ENCODE measurements at regions not wholly inside any gene's neighbourhood (a gene's known extent, or its start where the extent isn't known, plus 50 kb on each side); places are given as distances from the start of the nearest gene placed in this dataset.

GRCh38 chr14:105897725-105898113, 371.3 kb downstream of the TMEM121 start (continued):
- TF ChIP-seq CTCF (IDR thresholded peaks at IDR 0.05; ENCODE audit: low read depth, low read length, missing input control) (no peak), SP1 (IDR thresholded peaks at IDR 0.05) (no peak), FOXA1 (IDR thresholded peaks at IDR 0.05) (no peak)

GRCh38 chr14:105898482-105899010, 372.2 kb downstream of the TMEM121 start:
- Histone ChIP-seq H3K4me3 (ENCODE audit: low read depth in 1 of 3, low read length in 3 of 3) (no peak overlapping the region), H3K9ac (ENCODE audit: low read depth in 1 of 2, low read length in 2 of 2) (no peak overlapping the region), H3K27ac (ENCODE audit: low read depth in 1 of 2, low read length in 2 of 2) (no peak overlapping the region), H3K4me1 (ENCODE audit: control insufficient read depth in 4 of 4, insufficient read depth in 4 of 4, low read length in 3 of 4) (peaks cover 0 to 14% (median 9%) of the 10 kb centered on the region in 4 donors), H3K9me3 (ENCODE audit: control insufficient read depth in 4 of 4, low read length in 3 of 4) (no peaks in the 10 kb centered on the region), H3K36me3 (ENCODE audit: control insufficient read depth in 4 of 4, insufficient read depth in 3 of 4, low read depth in 1 of 4, low read length in 3 of 4) (no peaks in the 10 kb centered on the region), H3K27me3 (ENCODE audit: control insufficient read depth in 4 of 4, insufficient read depth in 4 of 4, low read length in 3 of 4) (no peaks in the 10 kb centered on the region)
- no peak for DNase-seq (ENCODE audit: low spot score)
- TF ChIP-seq MAX (IDR thresholded peaks at IDR 0.05) (no peak), TAF1 (conservative IDR thresholded peaks at IDR 0.05) (no peak), ATF3 (IDR thresholded peaks at IDR 0.05) (no peak), CTCF (IDR thresholded peaks at IDR 0.05; ENCODE audit: low read depth, low read length, missing input control) (no peak), NR2F2 (IDR thresholded peaks at IDR 0.05) (no peak), EGR1 (IDR thresholded peaks at IDR 0.05; ENCODE audit: low read depth in 2 of 2) (no peak), RXRA (IDR thresholded peaks at IDR 0.05) (no peak), FOXA2 (IDR thresholded peaks at IDR 0.05) (no peak), RAD21 (IDR thresholded peaks at IDR 0.05) (no peak)
- WGBS, result 80% methylated on average over 11 of the region's 11 CpGs

- H3K4me3 ChIP-seq (ENCODE audit: low read depth in 1 of 3, low read length in 3 of 3), result no peak overlapping the region
- WGBS, result 73% methylated on average over 9 of the region's 9 CpGs
- no peaks in the 10 kb centered on the region for H3K27me3 ChIP-seq (ENCODE audit: control insufficient read depth in 4 of 4, insufficient read depth in 4 of 4, low read length in 3 of 4)
- H3K9ac ChIP-seq (ENCODE audit: low read depth in 1 of 2, low read length in 2 of 2), result no peak overlapping the region
- H3K36me3 ChIP-seq (ENCODE audit: control insufficient read depth in 4 of 4, insufficient read depth in 3 of 4, low read depth in 1 of 4, low read length in 3 of 4), result no peaks in the 10 kb centered on the region
- H3K4me1 ChIP-seq (ENCODE audit: control insufficient read depth in 4 of 4, insufficient read depth in 4 of 4, low read length in 3 of 4), result peaks cover 0 to 14% (median 9%) of the 10 kb centered on the region in 4 donors
- no peak overlapping the region for H3K27ac ChIP-seq (ENCODE audit: low read depth in 1 of 2, low read length in 2 of 2)
- DNase-seq (ENCODE audit: low spot score), result no peak
- H3K9me3 ChIP-seq (ENCODE audit: control insufficient read depth in 4 of 4, low read length in 3 of 4), result no peaks in the 10 kb centered on the region
- TF ChIP-seq RXRA (IDR thresholded peaks at IDR 0.05) (no peak), ATF3 (IDR thresholded peaks at IDR 0.05) (no peak), SP1 (IDR thresholded peaks at IDR 0.05) (no peak), YY1 (IDR thresholded peaks at IDR 0.05) (no peak), TAF1 (conservative IDR thresholded peaks at IDR 0.05) (no peak), JUND (IDR thresholded peaks at IDR 0.05) (no peak), REST (IDR thresholded peaks at IDR 0.05) (no peak), NR2F2 (IDR thresholded peaks at IDR 0.05) (no peak)
Measured at GRCh38 chr14:105899071-105899641, 372.8 kb downstream of the TMEM121 start.
